ENCODE measurements at regions not wholly inside any gene's neighbourhood (a gene's known extent, or its start where the extent isn't known, plus 50 kb on each side); places are given as distances from the start of the nearest gene placed in this dataset.

DNA sequence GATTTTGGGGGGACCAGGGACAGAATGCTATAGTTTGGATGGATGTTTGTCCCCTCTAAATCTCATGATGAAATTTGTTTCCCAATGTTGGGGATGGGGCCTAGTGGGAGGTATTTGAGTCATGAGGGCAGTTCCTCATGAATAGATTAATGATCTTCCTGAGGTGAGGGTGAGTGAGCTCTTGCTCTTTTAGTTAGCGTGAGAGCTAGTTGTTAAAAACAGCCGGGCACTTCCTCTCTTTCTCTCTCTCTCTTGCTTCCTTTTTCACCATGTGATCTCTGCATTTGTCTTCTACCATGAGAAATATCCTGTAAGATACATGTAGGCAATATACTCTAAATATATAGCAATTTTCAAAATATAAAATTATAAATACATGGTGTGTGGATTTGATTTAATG, 290.8 kb upstream of the PCDH9 start:
- TF ChIP-seq, protein P1, sequence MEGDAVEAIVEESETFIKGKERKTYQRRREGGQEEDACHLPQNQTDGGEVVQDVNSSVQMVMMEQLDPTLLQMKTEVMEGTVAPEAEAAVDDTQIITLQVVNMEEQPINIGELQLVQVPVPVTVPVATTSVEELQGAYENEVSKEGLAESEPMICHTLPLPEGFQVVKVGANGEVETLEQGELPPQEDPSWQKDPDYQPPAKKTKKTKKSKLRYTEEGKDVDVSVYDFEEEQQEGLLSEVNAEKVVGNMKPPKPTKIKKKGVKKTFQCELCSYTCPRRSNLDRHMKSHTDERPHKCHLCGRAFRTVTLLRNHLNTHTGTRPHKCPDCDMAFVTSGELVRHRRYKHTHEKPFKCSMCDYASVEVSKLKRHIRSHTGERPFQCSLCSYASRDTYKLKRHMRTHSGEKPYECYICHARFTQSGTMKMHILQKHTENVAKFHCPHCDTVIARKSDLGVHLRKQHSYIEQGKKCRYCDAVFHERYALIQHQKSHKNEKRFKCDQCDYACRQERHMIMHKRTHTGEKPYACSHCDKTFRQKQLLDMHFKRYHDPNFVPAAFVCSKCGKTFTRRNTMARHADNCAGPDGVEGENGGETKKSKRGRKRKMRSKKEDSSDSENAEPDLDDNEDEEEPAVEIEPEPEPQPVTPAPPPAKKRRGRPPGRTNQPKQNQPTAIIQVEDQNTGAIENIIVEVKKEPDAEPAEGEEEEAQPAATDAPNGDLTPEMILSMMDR (conservative IDR thresholded peaks at IDR 0.05; ENCODE audit: low read depth, low read length): no peak
- TF ChIP-seq EZH2 (IDR thresholded peaks at IDR 0.05; ENCODE audit: low read length, unreplicated experiment) (no peak), EZH2phosphoT487 (IDR thresholded peaks at IDR 0.05; ENCODE audit: borderline replicate concordance, low read length) (no peak)

Measured in PC-3 (cell line).